ENCODE measurements at regions not wholly inside any gene's neighbourhood (a gene's known extent, or its start where the extent isn't known, plus 50 kb on each side); places are given as distances from the start of the nearest gene placed in this dataset.

- H3K36me3 ChIP-seq (ENCODE audit: insufficient read depth, low read length, poor library complexity, severe bottlenecking): no peaks in the 10 kb centered on the region
- POLR2A ChIA-PET (ENCODE audit: low non-redundant PET): no interaction called here
- no peaks in the 10 kb centered on the region for H3K4me1 ChIP-seq (ENCODE audit: insufficient read depth, low read length, poor library complexity, severe bottlenecking)
- H3K27ac ChIP-seq (ENCODE audit: low read depth, low read length, poor library complexity, severe bottlenecking): no peak overlapping the region
- TF ChIP-seq EZH2 (IDR thresholded peaks at IDR 0.05; ENCODE audit: borderline replicate concordance, low read depth, low read length, poor library complexity, severe bottlenecking): no peak
- TF ChIP-seq, protein P1, sequence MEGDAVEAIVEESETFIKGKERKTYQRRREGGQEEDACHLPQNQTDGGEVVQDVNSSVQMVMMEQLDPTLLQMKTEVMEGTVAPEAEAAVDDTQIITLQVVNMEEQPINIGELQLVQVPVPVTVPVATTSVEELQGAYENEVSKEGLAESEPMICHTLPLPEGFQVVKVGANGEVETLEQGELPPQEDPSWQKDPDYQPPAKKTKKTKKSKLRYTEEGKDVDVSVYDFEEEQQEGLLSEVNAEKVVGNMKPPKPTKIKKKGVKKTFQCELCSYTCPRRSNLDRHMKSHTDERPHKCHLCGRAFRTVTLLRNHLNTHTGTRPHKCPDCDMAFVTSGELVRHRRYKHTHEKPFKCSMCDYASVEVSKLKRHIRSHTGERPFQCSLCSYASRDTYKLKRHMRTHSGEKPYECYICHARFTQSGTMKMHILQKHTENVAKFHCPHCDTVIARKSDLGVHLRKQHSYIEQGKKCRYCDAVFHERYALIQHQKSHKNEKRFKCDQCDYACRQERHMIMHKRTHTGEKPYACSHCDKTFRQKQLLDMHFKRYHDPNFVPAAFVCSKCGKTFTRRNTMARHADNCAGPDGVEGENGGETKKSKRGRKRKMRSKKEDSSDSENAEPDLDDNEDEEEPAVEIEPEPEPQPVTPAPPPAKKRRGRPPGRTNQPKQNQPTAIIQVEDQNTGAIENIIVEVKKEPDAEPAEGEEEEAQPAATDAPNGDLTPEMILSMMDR (conservative IDR thresholded peaks at IDR 0.05; ENCODE audit: low read depth, low read length): no peak
- CTCF ChIA-PET: no interaction called here
- no TSS peak for BruUV-seq (replicated peaks)
- H3K27me3 ChIP-seq (replicated peaks; ENCODE audit: insufficient read depth, low read depth, low read length, poor library complexity): peaks cover 19% of the 10 kb centered on the region
- H3K4me3 ChIP-seq (ENCODE audit: low read depth, low read length, poor library complexity, severe bottlenecking): no peak overlapping the region
- DNase-seq (ENCODE audit: low spot score): no peak
- intact Hi-C loops (cut with micrococcal nuclease; ENCODE audit: unreplicated experiment): no loop called here
- H3K9me3 ChIP-seq (ENCODE audit: low read depth, low read length, poor library complexity, severe bottlenecking): no peaks in the 10 kb centered on the region
Observed at GRCh38 chr2:129479892-129480291, 499.6 kb upstream of the RAB6C start.

DNA sequence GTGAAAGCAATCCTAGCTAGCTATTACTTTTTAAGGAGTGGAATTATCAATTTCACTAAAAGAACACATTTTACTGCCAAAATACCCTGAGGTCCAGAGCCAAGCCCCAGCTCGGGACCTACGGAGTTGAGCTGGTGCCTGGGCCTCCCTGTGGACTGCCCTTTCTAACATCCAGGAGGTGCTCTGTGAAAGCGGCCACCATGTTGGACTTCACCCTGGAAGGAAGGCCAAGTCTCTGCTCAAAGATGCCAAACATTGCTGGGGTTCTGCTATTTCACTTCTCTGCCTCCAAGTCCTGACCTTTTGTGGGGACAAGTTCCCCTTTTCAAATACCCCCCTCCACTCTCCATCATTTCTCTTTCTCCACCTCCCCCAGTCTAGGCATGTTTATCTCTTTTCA is 498.7 kb upstream of the RAB6C start:
- intact Hi-C loops (cut with micrococcal nuclease; ENCODE audit: unreplicated experiment): no loop called here
- H3K27me3 ChIP-seq (replicated peaks; ENCODE audit: insufficient read depth, low read depth, low read length, poor library complexity): peaks cover 12% of the 10 kb centered on the region
- H3K4me3 ChIP-seq (ENCODE audit: low read depth, low read length, poor library complexity, severe bottlenecking): no peak overlapping the region
- CTCF ChIA-PET: no interaction called here
- H3K9me3 ChIP-seq (ENCODE audit: low read depth, low read length, poor library complexity, severe bottlenecking): no peaks in the 10 kb centered on the region
- no peak overlapping the region for H3K27ac ChIP-seq (ENCODE audit: low read depth, low read length, poor library complexity, severe bottlenecking)
- no peak for TF ChIP-seq EZH2 (IDR thresholded peaks at IDR 0.05; ENCODE audit: borderline replicate concordance, low read depth, low read length, poor library complexity, severe bottlenecking)
- TF ChIP-seq, protein P1 (conservative IDR thresholded peaks at IDR 0.05; ENCODE audit: low read depth, low read length): no peak
- DNase-seq (ENCODE audit: low spot score): no peak
- no TSS peak for BruUV-seq (replicated peaks)
- no peaks in the 10 kb centered on the region for H3K36me3 ChIP-seq (ENCODE audit: insufficient read depth, low read length, poor library complexity, severe bottlenecking)
- H3K4me1 ChIP-seq (ENCODE audit: insufficient read depth, low read length, poor library complexity, severe bottlenecking): no peaks in the 10 kb centered on the region
- POLR2A ChIA-PET (ENCODE audit: low non-redundant PET): no interaction called here

DNA sequence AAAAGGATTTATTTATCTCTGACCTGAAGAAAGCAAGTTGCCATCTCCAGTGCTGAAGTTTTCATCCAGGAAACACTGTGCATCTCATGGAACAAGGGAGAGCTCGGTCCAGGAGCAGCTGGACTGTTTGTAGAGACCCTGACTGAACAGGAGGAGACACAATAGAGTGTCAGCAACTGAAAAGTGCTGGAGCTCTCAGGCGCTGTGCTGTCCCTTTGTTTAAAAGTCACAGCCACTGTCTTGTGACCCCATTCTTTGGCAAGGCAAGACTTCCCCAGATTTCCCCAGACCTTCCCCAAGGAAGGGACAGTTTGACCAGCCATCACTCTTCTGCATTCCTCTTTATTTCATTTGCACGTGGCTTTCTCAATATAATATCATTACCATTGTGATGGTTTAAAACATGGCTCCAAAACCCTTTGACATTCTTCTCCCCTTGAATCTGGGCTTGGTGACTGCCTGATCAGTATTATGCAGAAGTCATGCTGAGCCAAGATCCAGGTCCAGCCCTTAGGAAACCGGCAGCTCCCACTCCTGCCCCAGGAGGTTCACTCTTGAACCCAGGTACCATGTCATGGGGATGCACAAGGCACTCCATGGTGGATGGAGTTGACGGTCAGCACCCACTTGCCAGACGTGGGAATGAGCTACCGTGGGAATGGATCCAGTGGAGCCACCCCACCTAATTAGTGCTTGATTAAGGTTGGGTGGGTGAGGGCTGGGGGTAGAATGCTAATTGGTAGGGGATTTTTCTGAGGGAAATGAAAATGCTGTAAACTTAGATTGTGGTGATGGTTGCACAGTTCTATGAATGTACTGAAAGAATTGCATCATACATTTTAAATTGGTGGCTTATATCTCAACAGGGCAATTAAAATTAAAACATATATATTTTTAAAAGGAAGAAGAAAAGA is 497.9 kb upstream of the RAB6C start:
- POLR2A ChIA-PET (ENCODE audit: low non-redundant PET): no interaction called here
- no TSS peak for BruUV-seq (replicated peaks)
- no peak for DNase-seq (ENCODE audit: low spot score)
- Histone ChIP-seq H3K4me3 (ENCODE audit: low read depth, low read length, poor library complexity, severe bottlenecking) (no peak overlapping the region), H3K36me3 (ENCODE audit: insufficient read depth, low read length, poor library complexity, severe bottlenecking) (no peaks in the 10 kb centered on the region), H3K9me3 (ENCODE audit: low read depth, low read length, poor library complexity, severe bottlenecking) (no peaks in the 10 kb centered on the region), H3K27me3 (replicated peaks; ENCODE audit: insufficient read depth, low read depth, low read length, poor library complexity) (peaks cover 12% of the 10 kb centered on the region), H3K27ac (ENCODE audit: low read depth, low read length, poor library complexity, severe bottlenecking) (no peak overlapping the region), H3K4me1 (ENCODE audit: insufficient read depth, low read length, poor library complexity, severe bottlenecking) (no peaks in the 10 kb centered on the region)
- TF ChIP-seq, protein P1 (conservative IDR thresholded peaks at IDR 0.05; ENCODE audit: low read depth, low read length): no peak
- no peak for TF ChIP-seq EZH2 (IDR thresholded peaks at IDR 0.05; ENCODE audit: borderline replicate concordance, low read depth, low read length, poor library complexity, severe bottlenecking)
- CTCF ChIA-PET: no interaction called here
- intact Hi-C loops (cut with micrococcal nuclease; ENCODE audit: unreplicated experiment): no loop called here

All from A673 (cell line).